Suprapubic skin (tissue), 4 donors: ENCODE measurements at regions not wholly inside any gene's neighbourhood (a gene's known extent, or its start where the extent isn't known, plus 50 kb on each side); places are given as distances from the start of the nearest gene placed in this dataset.

ENCODE experiments used
- DNase-seq, 2 donors: peaks; one replicate each; pipeline ENCODE4 v3.0.0-alpha.2; 2019; ENCODE audit warnings: low spot score in 2 of 2
- H3K27ac ChIP-seq: fragments of 200-600 bp; sonication (generic); one replicate; pipeline ENCODE4 v1.5.1; 2019
- H3K27me3 ChIP-seq: fragments of 200-600 bp; sonication (generic); one replicate; pipeline ENCODE4 v1.5.1; 2019
- H3K36me3 ChIP-seq: fragments of 200-600 bp; sonication (generic); one replicate; pipeline ENCODE4 v1.5.1; 2019
- H3K4me1 ChIP-seq: fragments of 200-600 bp; sonication (generic); one replicate; pipeline ENCODE4 v1.5.1; 2019
- H3K4me3 ChIP-seq: fragments of 200-600 bp; sonication (generic); one replicate; pipeline ENCODE4 v1.5.1; 2019; ENCODE audit warnings: mild to moderate bottlenecking
- H3K9me3 ChIP-seq: fragments of 200-600 bp; sonication (generic); one replicate; pipeline ENCODE4 v1.5.1; 2019
- CTCF ChIP-seq, 2 donors: fragments of 200-600 bp in 1 of 2; fragments of 450-650 bp in 1 of 2; sonication (generic) in 1 of 2; IDR thresholded peaks; one replicate each; pipeline ENCODE4 v1.5.1; 2016 to 2019; ENCODE audit warnings: antibody characterized with exemption in 2 of 2, mild to moderate bottlenecking in 1 of 2, moderate library complexity in 1 of 2
- EP300 ChIP-seq: sonication (generic); formaldehyde crosslinking; IDR thresholded peaks from one replicate; pipeline ENCODE4 v1.6.1; 2017; ENCODE audit warnings: antibody characterized with exemption
- POLR2A ChIP-seq, 2 donors: fragments of 450-650 bp; IDR thresholded peaks; one replicate each; pipeline ENCODE4 v1.6.1; 2017; ENCODE audit warnings: antibody characterized with exemption in 2 of 2, mild to moderate bottlenecking in 2 of 2, moderate library complexity in 2 of 2
- POLR2AphosphoS5 ChIP-seq, 3 donors: sonication (generic); formaldehyde crosslinking; IDR thresholded peaks; one replicate each; pipeline ENCODE4 v1.6.1; 2017; ENCODE audit warnings: antibody characterized with exemption in 3 of 3
- WGBS: methylation state at CpG from one replicate; pipeline ENCODE4 v1.1.5; 2018; 5-methylcytosine and 5-hydroxymethylcytosine counted together

- no peak overlapping the region for H3K27ac ChIP-seq
- 94% methylated on average over 9 of the region's 9 CpGs for WGBS
- DNase-seq, result no peak
Measured at GRCh38 chr15:69578252-69578651, 125.6 kb downstream of the RPLP1 start.

DNA sequence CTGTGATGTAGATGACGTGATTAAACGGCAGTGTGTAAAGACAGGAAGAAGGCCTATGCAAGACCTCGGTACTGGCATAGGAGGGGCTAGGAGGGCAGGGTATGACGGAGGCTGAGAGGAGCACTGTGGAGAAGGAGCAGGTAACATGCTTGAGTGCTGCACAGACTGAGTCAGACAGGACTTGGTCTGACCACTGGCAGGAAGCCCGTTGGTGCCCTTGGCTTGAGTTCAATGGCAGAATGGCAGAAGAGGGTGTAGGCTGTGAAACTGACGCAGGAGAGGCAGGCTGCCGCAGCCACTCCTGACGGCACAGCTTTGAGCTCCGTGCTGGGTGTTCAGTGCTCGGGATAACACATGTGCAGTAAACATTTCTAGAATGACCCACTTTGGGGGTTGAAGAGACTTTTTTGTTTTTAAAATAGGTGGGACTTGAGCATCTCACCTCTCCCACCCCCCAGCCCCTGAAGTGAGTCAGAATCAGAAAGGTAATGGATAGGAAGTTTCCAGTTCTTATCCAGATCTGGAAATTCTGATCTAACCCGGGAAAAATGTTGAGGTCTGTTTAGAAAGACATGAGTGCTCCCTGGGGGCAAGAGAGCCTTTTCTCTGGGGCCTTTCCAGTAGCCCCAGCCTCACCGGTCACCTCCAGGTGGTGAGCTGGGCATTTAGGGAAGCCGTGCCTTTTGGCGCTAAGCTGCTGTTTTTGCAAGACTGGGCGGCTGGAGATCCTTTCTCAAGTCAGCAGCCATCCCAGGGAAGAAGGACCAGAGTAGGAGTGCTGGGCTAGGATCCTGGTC is 126.4 kb downstream of the RPLP1 start:
- H3K4me3 ChIP-seq, result no peak overlapping the region
- WGBS, result 73% methylated on average over 15 of the region's 15 CpGs
- H3K36me3 ChIP-seq, result no peaks in the 10 kb centered on the region
- TF ChIP-seq CTCF (IDR thresholded peaks at IDR 0.05) (no peak), EP300 (no peak), POLR2AphosphoS5 (IDR thresholded peaks at IDR 0.05) (no peak), POLR2A (IDR thresholded peaks at IDR 0.05) (no peak)
- no peaks in the 10 kb centered on the region for H3K27me3 ChIP-seq
- H3K4me1 ChIP-seq, result no peaks in the 10 kb centered on the region
- H3K27ac ChIP-seq, result no peak overlapping the region
- DNase-seq, result no peak
- H3K9me3 ChIP-seq, result no peaks in the 10 kb centered on the region

More at GRCh38 chr15:69578252-69578651, 125.6 kb downstream of the RPLP1 start:
- H3K36me3 ChIP-seq, result no peaks in the 10 kb centered on the region
- no peaks in the 10 kb centered on the region for H3K9me3 ChIP-seq
- no peaks in the 10 kb centered on the region for H3K4me1 ChIP-seq
- no peak overlapping the region for H3K4me3 ChIP-seq
- no peaks in the 10 kb centered on the region for H3K27me3 ChIP-seq
- TF ChIP-seq POLR2A (IDR thresholded peaks at IDR 0.05) (no peak), POLR2AphosphoS5 (IDR thresholded peaks at IDR 0.05) (no peak), EP300 (no peak), CTCF (IDR thresholded peaks at IDR 0.05) (no peak)

GRCh38 chr15:69579950-69580618 is 127.5 kb downstream of the RPLP1 start:
- Histone ChIP-seq H3K36me3 (no peaks in the 10 kb centered on the region), H3K4me1 (no peaks in the 10 kb centered on the region), H3K4me3 (no peak overlapping the region), H3K27me3 (no peaks in the 10 kb centered on the region), H3K27ac (no peak overlapping the region), H3K9me3 (no peaks in the 10 kb centered on the region)
- no peak for TF ChIP-seq CTCF (IDR thresholded peaks at IDR 0.05)
- no peak for TF ChIP-seq POLR2AphosphoS5 (IDR thresholded peaks at IDR 0.05)
- no peak for TF ChIP-seq POLR2A (IDR thresholded peaks at IDR 0.05)
- no peak for TF ChIP-seq EP300
- WGBS, result 93% methylated on average over 7 of the region's 7 CpGs
- no peak for DNase-seq

- WGBS, result 70% methylated on average over 3 of the region's 3 CpGs
Measured at GRCh38 chr15:69583626-69584025, 131.0 kb downstream of the RPLP1 start.

DNA sequence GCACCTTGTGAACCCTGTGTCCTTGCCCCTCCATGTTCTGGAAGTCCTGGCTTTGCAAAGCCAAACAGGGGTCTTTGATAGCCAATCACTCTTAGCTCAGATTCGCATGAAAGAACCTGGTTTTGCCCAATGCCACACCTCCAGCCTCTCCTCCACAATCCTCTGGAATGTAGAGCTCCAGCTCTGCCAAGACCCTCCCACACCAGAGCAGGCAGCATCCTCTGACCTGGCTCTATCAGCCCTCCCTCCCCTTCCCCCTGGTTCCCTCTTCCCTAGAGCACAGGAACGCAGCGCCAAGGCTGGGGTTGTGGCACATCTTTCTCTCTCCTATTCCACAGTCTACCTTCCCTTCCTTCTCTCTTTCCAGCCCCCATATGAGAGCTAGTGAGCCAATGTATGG is 133.3 kb downstream of the RPLP1 start:
- TF ChIP-seq POLR2AphosphoS5 (IDR thresholded peaks at IDR 0.05) (no peak), EP300 (no peak), CTCF (IDR thresholded peaks at IDR 0.05) (no peak), POLR2A (IDR thresholded peaks at IDR 0.05) (no peak)
- Histone ChIP-seq H3K4me1 (no peaks in the 10 kb centered on the region), H3K4me3 (no peak overlapping the region), H3K9me3 (no peaks in the 10 kb centered on the region), H3K27ac (no peak overlapping the region), H3K27me3 (no peaks in the 10 kb centered on the region), H3K36me3 (no peaks in the 10 kb centered on the region)
- WGBS, result 62% methylated on average over 3 of the region's 3 CpGs
- DNase-seq, result no peak

More at GRCh38 chr15:69583626-69584025, 131.0 kb downstream of the RPLP1 start:
- no peaks in the 10 kb centered on the region for H3K4me1 ChIP-seq
- no peak overlapping the region for H3K4me3 ChIP-seq
- no peak for TF ChIP-seq POLR2AphosphoS5 (IDR thresholded peaks at IDR 0.05)
- no peaks in the 10 kb centered on the region for H3K36me3 ChIP-seq
- no peaks in the 10 kb centered on the region for H3K9me3 ChIP-seq
- DNase-seq, result no peak
- no peaks in the 10 kb centered on the region for H3K27me3 ChIP-seq
- H3K27ac ChIP-seq, result no peak overlapping the region
